HCT116 (cell line): ENCODE measurements at regions not wholly inside any gene's neighbourhood (a gene's known extent, or its start where the extent isn't known, plus 50 kb on each side); places are given as distances from the start of the nearest gene placed in this dataset.

Experiments used
- ATAC-seq: fragments of 200-7000 bp; cut with Tn5 transposase; 2 replicates; pipeline ENCODE4 v1.9.1; 2020; ENCODE audit warnings: mild to moderate bottlenecking, moderate library complexity
- BruUV-seq: library from RNA; stranded (reverse); fragments of 400-500 nt; replicated peaks from 2 replicates; lab custom pipeline; 2021; lab: Mats Ljungman, UMichigan
- CTCF ChIA-PET: fragments of 300-600 bp; sonication (Branson Sonifier 250); formaldehyde crosslinking; loops from one replicate; lab custom pipeline; 2021; ENCODE audit warnings: antibody characterized with exemption; lab: Charles Lee
- POLR2A ChIA-PET: fragments of 300-600, 350-600 bp; sonication (Branson Sonifier 250); formaldehyde crosslinking; loops from one replicate; lab custom pipeline; 2021; ENCODE audit warnings: antibody characterized with exemption; lab: Charles Lee
- RAD21 ChIA-PET, 2 experiments: fragments of 300-600 bp; sonication (Branson Sonifier 250); formaldehyde crosslinking; loops; one replicate each; lab custom pipeline; 2023; ENCODE audit warnings: low total read pairs in 2 of 2; ENCODE audit not compliant: uncharacterized antibody in 2 of 2, unreplicated experiment in 2 of 2, low non-redundant PET in 1 of 2; lab: Charles Lee
- DNase-seq: peaks from one replicate; pipeline ENCODE4 v3.0.0-alpha.2; 2010; ENCODE audit warnings: low read depth, low spot score
- H2AFZ ChIP-seq: fragments of 200-600 bp; shearing (Covaris generic), sonication (generic); 2 replicates; pipeline ENCODE4 v1.6.1; 2017; ENCODE audit warnings: low read depth, mixed run types, mixed read lengths, antibody characterized with exemption, low read length; ENCODE audit not compliant: poor library complexity, severe bottlenecking
- H3K27ac ChIP-seq: 2 replicates; pipeline ENCODE4 v1.5.1; 2012; ENCODE audit warnings: low read depth, low read length
- H3K27me3 ChIP-seq: fragments of 200-600 bp; sonication (generic); 2 replicates; pipeline ENCODE4 v1.6.1; 2016; ENCODE audit warnings: mixed run types, low read length, mixed read lengths; ENCODE audit not compliant: insufficient read depth
- H3K36me3 ChIP-seq, 2 experiments: fragments of 200-500 bp in 1 of 2; fragments of 200-600 bp in 1 of 2; sonication (Bioruptor generic) in 1 of 2; sonication (generic) in 1 of 2; 2 replicates each; pipeline versions ENCODE4 v1.5.1 to v1.6.1; 2014 to 2016; ENCODE audit warnings: low read length in 2 of 2, inconsistent platforms in 1 of 2, mixed read lengths in 1 of 2, mixed run types in 1 of 2; ENCODE audit not compliant: insufficient read depth in 2 of 2, control insufficient read depth in 1 of 2
- H3K4me1 ChIP-seq, 2 experiments: fragments of 200-600 bp in 1 of 2; sonication (generic) in 1 of 2; 2 replicates each; pipeline versions ENCODE4 v1.5.1 to v1.6.1; 2012 to 2017; ENCODE audit warnings: low read length in 2 of 2, inconsistent platforms in 1 of 2, mild to moderate bottlenecking in 1 of 2, mixed read lengths in 1 of 2, mixed run types in 1 of 2, moderate library complexity in 1 of 2; ENCODE audit not compliant: insufficient read depth in 2 of 2, control insufficient read depth in 1 of 2
- H3K4me2 ChIP-seq: fragments of 200-600 bp; sonication (generic); 2 replicates; pipeline ENCODE4 v1.6.1; 2017; ENCODE audit warnings: mixed run types, low read length, mixed read lengths
- H3K4me3 ChIP-seq, 2 experiments: fragments of 200-600 bp in 1 of 2; sonication (generic) in 1 of 2; replicated peaks in 1 of 2; 2 replicates each; pipeline ENCODE4 v1.5.1; 2011 to 2016; ENCODE audit warnings: low read length in 2 of 2, control low read depth in 1 of 2, low read depth in 1 of 2, mild to moderate bottlenecking in 1 of 2, mixed read lengths in 1 of 2, mixed run types in 1 of 2
- H3K79me2 ChIP-seq: fragments of 200-600 bp; sonication (generic); 2 replicates; pipeline ENCODE4 v1.6.1; 2017; ENCODE audit warnings: mild to moderate bottlenecking, mixed run types, low read length, moderate library complexity, mixed read lengths; ENCODE audit not compliant: insufficient read depth
- H3K9ac ChIP-seq: fragments of 200-600 bp; sonication (generic); 2 replicates; pipeline ENCODE4 v1.6.1; 2016; ENCODE audit warnings: low read length, mixed read lengths
- H3K9me2 ChIP-seq: fragments of 200-600 bp; sonication (generic), shearing (Covaris generic); 2 replicates; pipeline ENCODE4 v1.6.1; 2017; ENCODE audit warnings: mixed run types, mild to moderate bottlenecking, moderate library complexity; ENCODE audit not compliant: insufficient read depth
- H3K9me3 ChIP-seq, 2 experiments: fragments of 200-500 bp in 1 of 2; fragments of 200-600 bp in 1 of 2; sonication (Bioruptor generic) in 1 of 2; sonication (generic) in 1 of 2; 2 replicates each; pipeline ENCODE4 v1.6.1; 2014 to 2017; ENCODE audit warnings: low read length in 2 of 2, mixed read lengths in 2 of 2, inconsistent platforms in 1 of 2, low read depth in 1 of 2, mild to moderate bottlenecking in 1 of 2, mixed run types in 1 of 2, moderate library complexity in 1 of 2; ENCODE audit not compliant: control insufficient read depth in 1 of 2, insufficient read depth in 1 of 2
- H4K20me1 ChIP-seq: fragments of 200-600 bp; sonication (generic), shearing (Covaris generic); 2 replicates; pipeline ENCODE4 v1.6.1; 2017; ENCODE audit warnings: mixed run types, mild to moderate bottlenecking, moderate library complexity; ENCODE audit not compliant: insufficient read depth
- CBX3 ChIP-seq: IDR thresholded peaks from 2 replicates; pipeline ENCODE4 v1.6.1; 2012; ENCODE audit warnings: low read depth
- CEBPB ChIP-seq: IDR thresholded peaks from 2 replicates; pipeline ENCODE4 v1.6.1; 2012; ENCODE audit warnings: low read depth
- ELF1 ChIP-seq: IDR thresholded peaks from 2 replicates; pipeline ENCODE4 v1.6.1; 2012; ENCODE audit warnings: low read depth, borderline replicate concordance
- EZH2 ChIP-seq: fragments of 200-600 bp; sonication (generic); IDR thresholded peaks from 2 replicates; pipeline ENCODE4 v1.6.1; 2017; ENCODE audit warnings: antibody characterized with exemption, mixed run types
- EZH2phosphoT487 ChIP-seq: fragments of 200-600 bp; IDR thresholded peaks from 2 replicates; pipeline ENCODE4 v1.6.1; 2018; ENCODE audit warnings: antibody characterized with exemption, borderline replicate concordance
- JUND ChIP-seq: IDR thresholded peaks from 2 replicates; pipeline ENCODE4 v1.6.1; 2012
- POLR2A ChIP-seq: IDR thresholded peaks from 2 replicates; pipeline ENCODE4 v1.7.0; 2011; ENCODE audit warnings: borderline replicate concordance; ENCODE audit not compliant: insufficient read depth, insufficient read length; ENCODE audit errors: extremely low read depth
- RAD21 ChIP-seq: IDR thresholded peaks from 2 replicates; pipeline ENCODE4 v1.6.1; 2012; ENCODE audit warnings: low read depth, mild to moderate bottlenecking
- SIN3A ChIP-seq: IDR thresholded peaks from 2 replicates; pipeline ENCODE4 v1.6.1; 2012; ENCODE audit warnings: low read depth
- SP1 ChIP-seq: IDR thresholded peaks from 2 replicates; pipeline ENCODE4 v1.6.1; 2012; ENCODE audit warnings: low read depth
- SRF ChIP-seq: IDR thresholded peaks from 2 replicates; pipeline ENCODE4 v1.6.1; 2012; ENCODE audit warnings: low read depth
- TCF7L2 ChIP-seq: IDR thresholded peaks from 2 replicates; pipeline ENCODE4 v1.7.0; 2011; ENCODE audit warnings: borderline replicate concordance, inconsistent platforms; ENCODE audit not compliant: insufficient read depth, insufficient read length; ENCODE audit errors: extremely low read depth
- YY1 ChIP-seq: IDR thresholded peaks from 2 replicates; pipeline ENCODE4 v1.6.1; 2011; ENCODE audit warnings: low read length, low read depth, moderate library complexity, mild to moderate bottlenecking; ENCODE audit not compliant: insufficient replicate concordance; ENCODE audit errors: extremely low read depth
- ZFX ChIP-seq: fragments of 450-650 bp; IDR thresholded peaks from 2 replicates; pipeline ENCODE4 v1.6.1; 2017
- ZNF274 ChIP-seq: fragments of 200-500 bp; sonication (Bioruptor generic); IDR thresholded peaks from 2 replicates; pipeline ENCODE4 v1.6.1; 2014; ENCODE audit warnings: mild to moderate bottlenecking, low read depth, low read length, inconsistent platforms
- intact Hi-C: fragments of 100-400 bp; cut with micrococcal nuclease; formaldehyde crosslinking; loops from 2 replicates; pipeline ENCODE4 v1.10.0; 2022
- TF ChIP-seq, protein P1 (sequence below): IDR thresholded peaks from 2 replicates; pipeline ENCODE4 v1.6.1; 2012
- TF ChIP-seq, protein P2 (sequence below): IDR thresholded peaks from 2 replicates; pipeline ENCODE4 v1.6.1; 2012; ENCODE audit warnings: low read depth
- TF ChIP-seq, protein P3 (sequence below): IDR thresholded peaks from 2 replicates; pipeline ENCODE4 v1.6.1; 2012
- TF ChIP-seq, protein P4 (sequence below), 3 experiments: fragments of 200-600 bp in 1 of 3; sonication (generic) in 1 of 3; IDR thresholded peaks in 2 of 3; conservative IDR thresholded peaks in 1 of 3; 2 replicates each; pipeline ENCODE4 v1.5.1; 2012 to 2017; ENCODE audit warnings: low read depth in 2 of 3, low read length in 2 of 3, antibody characterized with exemption in 1 of 3, borderline replicate concordance in 1 of 3, control low read depth in 1 of 3, mild to moderate bottlenecking in 1 of 3, mixed read lengths in 1 of 3, mixed run types in 1 of 3, moderate library complexity in 1 of 3; ENCODE audit not compliant: insufficient read depth in 1 of 3

DNA sequence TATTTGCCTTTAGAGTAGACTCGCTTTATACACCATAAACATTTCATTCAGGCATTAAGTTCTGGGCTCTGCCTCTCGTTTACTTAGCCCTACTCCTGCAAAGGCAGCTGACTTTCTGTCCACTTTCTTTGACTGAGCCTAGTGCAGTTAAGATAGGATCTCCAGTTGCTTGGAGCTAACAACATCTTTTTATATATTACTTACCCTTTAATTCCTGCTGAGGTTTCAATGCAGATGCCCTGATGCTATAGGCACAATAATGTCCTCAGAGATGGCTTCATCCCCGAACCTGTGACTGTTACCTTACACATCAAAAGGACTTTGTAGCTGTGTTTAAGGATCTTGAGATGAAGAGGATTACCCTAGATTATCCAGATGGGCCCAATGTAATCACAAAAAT lies 505.8 kb upstream of the TNP1 start:
- ATAC-seq (no peak), DNase-seq (no peak)
- Histone ChIP-seq H3K9ac (no peak overlapping the region), H3K9me2 (no peaks in the 10 kb centered on the region), H3K27ac (no peak overlapping the region), H2AFZ (no peak overlapping the region), H4K20me1 (no peaks in the 10 kb centered on the region), H3K9me3 (no peaks in the 10 kb centered on the region), H3K79me2 (no peaks in the 10 kb centered on the region), H3K27me3 (peaks cover 53% of the 10 kb centered on the region), H3K4me3 (no peak overlapping the region), H3K4me1 (no peaks in the 10 kb centered on the region), H3K36me3 (no peaks in the 10 kb centered on the region), H3K4me2 (no peak overlapping the region)
- no TSS peak for BruUV-seq
- CTCF ChIA-PET: no interaction called here
- TF ChIP-seq, protein P1, sequence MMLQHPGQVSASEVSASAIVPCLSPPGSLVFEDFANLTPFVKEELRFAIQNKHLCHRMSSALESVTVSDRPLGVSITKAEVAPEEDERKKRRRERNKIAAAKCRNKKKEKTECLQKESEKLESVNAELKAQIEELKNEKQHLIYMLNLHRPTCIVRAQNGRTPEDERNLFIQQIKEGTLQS: no peak
- TF ChIP-seq ZFX: no peak
- TF ChIP-seq YY1: no peak
- no peak for TF ChIP-seq ELF1
- TF ChIP-seq, protein P2, sequence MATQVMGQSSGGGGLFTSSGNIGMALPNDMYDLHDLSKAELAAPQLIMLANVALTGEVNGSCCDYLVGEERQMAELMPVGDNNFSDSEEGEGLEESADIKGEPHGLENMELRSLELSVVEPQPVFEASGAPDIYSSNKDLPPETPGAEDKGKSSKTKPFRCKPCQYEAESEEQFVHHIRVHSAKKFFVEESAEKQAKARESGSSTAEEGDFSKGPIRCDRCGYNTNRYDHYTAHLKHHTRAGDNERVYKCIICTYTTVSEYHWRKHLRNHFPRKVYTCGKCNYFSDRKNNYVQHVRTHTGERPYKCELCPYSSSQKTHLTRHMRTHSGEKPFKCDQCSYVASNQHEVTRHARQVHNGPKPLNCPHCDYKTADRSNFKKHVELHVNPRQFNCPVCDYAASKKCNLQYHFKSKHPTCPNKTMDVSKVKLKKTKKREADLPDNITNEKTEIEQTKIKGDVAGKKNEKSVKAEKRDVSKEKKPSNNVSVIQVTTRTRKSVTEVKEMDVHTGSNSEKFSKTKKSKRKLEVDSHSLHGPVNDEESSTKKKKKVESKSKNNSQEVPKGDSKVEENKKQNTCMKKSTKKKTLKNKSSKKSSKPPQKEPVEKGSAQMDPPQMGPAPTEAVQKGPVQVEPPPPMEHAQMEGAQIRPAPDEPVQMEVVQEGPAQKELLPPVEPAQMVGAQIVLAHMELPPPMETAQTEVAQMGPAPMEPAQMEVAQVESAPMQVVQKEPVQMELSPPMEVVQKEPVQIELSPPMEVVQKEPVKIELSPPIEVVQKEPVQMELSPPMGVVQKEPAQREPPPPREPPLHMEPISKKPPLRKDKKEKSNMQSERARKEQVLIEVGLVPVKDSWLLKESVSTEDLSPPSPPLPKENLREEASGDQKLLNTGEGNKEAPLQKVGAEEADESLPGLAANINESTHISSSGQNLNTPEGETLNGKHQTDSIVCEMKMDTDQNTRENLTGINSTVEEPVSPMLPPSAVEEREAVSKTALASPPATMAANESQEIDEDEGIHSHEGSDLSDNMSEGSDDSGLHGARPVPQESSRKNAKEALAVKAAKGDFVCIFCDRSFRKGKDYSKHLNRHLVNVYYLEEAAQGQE: no peak
- TF ChIP-seq, protein P3, sequence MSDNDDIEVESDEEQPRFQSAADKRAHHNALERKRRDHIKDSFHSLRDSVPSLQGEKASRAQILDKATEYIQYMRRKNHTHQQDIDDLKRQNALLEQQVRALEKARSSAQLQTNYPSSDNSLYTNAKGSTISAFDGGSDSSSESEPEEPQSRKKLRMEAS: no peak
- TF ChIP-seq TCF7L2: no peak
- TF ChIP-seq, protein P4, sequence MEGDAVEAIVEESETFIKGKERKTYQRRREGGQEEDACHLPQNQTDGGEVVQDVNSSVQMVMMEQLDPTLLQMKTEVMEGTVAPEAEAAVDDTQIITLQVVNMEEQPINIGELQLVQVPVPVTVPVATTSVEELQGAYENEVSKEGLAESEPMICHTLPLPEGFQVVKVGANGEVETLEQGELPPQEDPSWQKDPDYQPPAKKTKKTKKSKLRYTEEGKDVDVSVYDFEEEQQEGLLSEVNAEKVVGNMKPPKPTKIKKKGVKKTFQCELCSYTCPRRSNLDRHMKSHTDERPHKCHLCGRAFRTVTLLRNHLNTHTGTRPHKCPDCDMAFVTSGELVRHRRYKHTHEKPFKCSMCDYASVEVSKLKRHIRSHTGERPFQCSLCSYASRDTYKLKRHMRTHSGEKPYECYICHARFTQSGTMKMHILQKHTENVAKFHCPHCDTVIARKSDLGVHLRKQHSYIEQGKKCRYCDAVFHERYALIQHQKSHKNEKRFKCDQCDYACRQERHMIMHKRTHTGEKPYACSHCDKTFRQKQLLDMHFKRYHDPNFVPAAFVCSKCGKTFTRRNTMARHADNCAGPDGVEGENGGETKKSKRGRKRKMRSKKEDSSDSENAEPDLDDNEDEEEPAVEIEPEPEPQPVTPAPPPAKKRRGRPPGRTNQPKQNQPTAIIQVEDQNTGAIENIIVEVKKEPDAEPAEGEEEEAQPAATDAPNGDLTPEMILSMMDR (IDR thresholded peaks at IDR 0.05 in 2 of 3, conservative IDR thresholded peaks at IDR 0.05 in 1 of 3; ENCODE audit: borderline replicate concordance in 1 of 3, insufficient read depth in 1 of 3, low read depth in 2 of 3, low read length in 2 of 3): no peak
- TF ChIP-seq EZH2phosphoT487: no peak
- no peak for TF ChIP-seq SP1
- no peak for TF ChIP-seq SIN3A
- TF ChIP-seq EZH2: no peak
- TF ChIP-seq ZNF274: no peak
- TF ChIP-seq SRF: no peak
- no peak for TF ChIP-seq RAD21
- TF ChIP-seq POLR2A: no peak
- no peak for TF ChIP-seq CEBPB
- TF ChIP-seq JUND: no peak
- no peak for TF ChIP-seq CBX3
- RAD21 ChIA-PET: no interaction called here
- intact Hi-C loops: no loop called here
- POLR2A ChIA-PET: no interaction called here
